Smooth muscle cell (in vitro differentiated cells): ENCODE measurements at regions not wholly inside any gene's neighbourhood (a gene's known extent, or its start where the extent isn't known, plus 50 kb on each side); places are given as distances from the start of the nearest gene placed in this dataset.

ENCODE experiments used
- DNase-seq: peaks from one replicate; lab custom pipeline; 2025; ENCODE audit not compliant: unreplicated experiment; lab: John Stamatoyannopoulos, UW
- H2AFZ ChIP-seq: fragments of 200-600 bp; sonication (generic); 2 replicates; pipeline ENCODE4 v1.6.0; 2016; ENCODE audit warnings: antibody characterized with exemption, low read depth, mild to moderate bottlenecking
- H3F3A ChIP-seq: fragments of 200-600 bp; sonication (generic); 2 replicates; pipeline ENCODE4 v1.6.0; 2017; ENCODE audit warnings: antibody characterized with exemption, low read depth
- H3K27ac ChIP-seq: fragments of 200-600 bp; sonication (generic); 2 replicates; pipeline ENCODE4 v1.5.1; 2016; ENCODE audit warnings: low read depth, mild to moderate bottlenecking
- H3K27me3 ChIP-seq: fragments of 200-600 bp; sonication (generic); 2 replicates; pipeline ENCODE4 v1.6.1; 2016; ENCODE audit warnings: low read depth, mild to moderate bottlenecking
- H3K36me3 ChIP-seq: fragments of 200-600 bp; sonication (generic); 2 replicates; pipeline ENCODE4 v1.5.1; 2016; ENCODE audit warnings: low read depth
- H3K4me1 ChIP-seq: fragments of 200-600 bp; sonication (generic); 2 replicates; pipeline ENCODE4 v1.5.1; 2016; ENCODE audit warnings: low read depth
- H3K4me2 ChIP-seq: fragments of 200-600 bp; sonication (generic); 2 replicates; pipeline ENCODE4 v1.6.0; 2016; ENCODE audit warnings: mild to moderate bottlenecking
- H3K4me3 ChIP-seq: fragments of 200-600 bp; sonication (generic); 2 replicates; pipeline ENCODE4 v1.5.1; 2016; ENCODE audit warnings: mild to moderate bottlenecking
- H3K79me2 ChIP-seq: fragments of 200-600 bp; sonication (generic); 2 replicates; pipeline ENCODE4 v1.6.0; 2016; ENCODE audit warnings: low read depth, mild to moderate bottlenecking
- H3K9ac ChIP-seq: fragments of 200-600 bp; sonication (generic); 2 replicates; pipeline ENCODE4 v1.6.0; 2016; ENCODE audit warnings: low read depth
- H3K9me3 ChIP-seq: fragments of 200-600 bp; sonication (generic); replicated peaks from 2 replicates; pipeline ENCODE4 v1.5.1; 2016; ENCODE audit warnings: low read depth
- H4K20me1 ChIP-seq: fragments of 200-600 bp; sonication (generic); 2 replicates; pipeline ENCODE4 v1.6.0; 2016; ENCODE audit warnings: low read depth
- WGBS: methylation state at CpG from one replicate; pipeline ENCODE4 v1.1.7; 2016; ENCODE audit warnings: low lambda C conversion rate; 5-methylcytosine and 5-hydroxymethylcytosine counted together
- TF ChIP-seq, protein P1 (sequence below): fragments of 200-600 bp; sonication (generic); IDR thresholded peaks from 2 replicates; pipeline ENCODE4 v1.5.1; 2017; ENCODE audit warnings: borderline replicate concordance, mild to moderate bottlenecking, antibody characterized with exemption; ENCODE audit not compliant: insufficient read depth, poor library complexity, severe bottlenecking

- H3K4me3 ChIP-seq = no peak overlapping the region
- H3K27me3 ChIP-seq = no peaks in the 10 kb centered on the region
- H3K4me2 ChIP-seq = no peak overlapping the region
- no peaks in the 10 kb centered on the region for H3K36me3 ChIP-seq
- H3K79me2 ChIP-seq = no peaks in the 10 kb centered on the region
- no peak for DNase-seq
- H2AFZ ChIP-seq = no peak overlapping the region
- H3K27ac ChIP-seq = no peak overlapping the region
- no peak overlapping the region for H3K9ac ChIP-seq
- 60% methylated on average over 3 of the region's 3 CpGs for WGBS
- TF ChIP-seq, protein P1, sequence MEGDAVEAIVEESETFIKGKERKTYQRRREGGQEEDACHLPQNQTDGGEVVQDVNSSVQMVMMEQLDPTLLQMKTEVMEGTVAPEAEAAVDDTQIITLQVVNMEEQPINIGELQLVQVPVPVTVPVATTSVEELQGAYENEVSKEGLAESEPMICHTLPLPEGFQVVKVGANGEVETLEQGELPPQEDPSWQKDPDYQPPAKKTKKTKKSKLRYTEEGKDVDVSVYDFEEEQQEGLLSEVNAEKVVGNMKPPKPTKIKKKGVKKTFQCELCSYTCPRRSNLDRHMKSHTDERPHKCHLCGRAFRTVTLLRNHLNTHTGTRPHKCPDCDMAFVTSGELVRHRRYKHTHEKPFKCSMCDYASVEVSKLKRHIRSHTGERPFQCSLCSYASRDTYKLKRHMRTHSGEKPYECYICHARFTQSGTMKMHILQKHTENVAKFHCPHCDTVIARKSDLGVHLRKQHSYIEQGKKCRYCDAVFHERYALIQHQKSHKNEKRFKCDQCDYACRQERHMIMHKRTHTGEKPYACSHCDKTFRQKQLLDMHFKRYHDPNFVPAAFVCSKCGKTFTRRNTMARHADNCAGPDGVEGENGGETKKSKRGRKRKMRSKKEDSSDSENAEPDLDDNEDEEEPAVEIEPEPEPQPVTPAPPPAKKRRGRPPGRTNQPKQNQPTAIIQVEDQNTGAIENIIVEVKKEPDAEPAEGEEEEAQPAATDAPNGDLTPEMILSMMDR = no peak
- H3F3A ChIP-seq = peaks cover 14% of the 10 kb centered on the region
- H4K20me1 ChIP-seq = no peaks in the 10 kb centered on the region
- H3K4me1 ChIP-seq = no peaks in the 10 kb centered on the region
- H3K9me3 ChIP-seq = no peaks in the 10 kb centered on the region
These were observed 109.6 kb downstream of the TEX26 start for GRCh38 chr13:31042049-31042448.

GRCh38 chr13:31038834-31039552 lies 106.5 kb downstream of the TEX26 start:
- Histone ChIP-seq H3K4me2 (no peak overlapping the region), H3K9ac (no peak overlapping the region), H3K4me3 (no peak overlapping the region), H3F3A (no peaks in the 10 kb centered on the region), H2AFZ (no peak overlapping the region), H3K27me3 (no peaks in the 10 kb centered on the region), H3K36me3 (no peaks in the 10 kb centered on the region), H3K4me1 (no peaks in the 10 kb centered on the region), H3K27ac (no peak overlapping the region), H3K79me2 (no peaks in the 10 kb centered on the region), H3K9me3 (no peaks in the 10 kb centered on the region), H4K20me1 (no peaks in the 10 kb centered on the region)
- 52% methylated on average over 7 of the region's 7 CpGs for WGBS
- TF ChIP-seq, protein P1 = no peak
- no peak for DNase-seq

- H3K4me2 ChIP-seq = no peak overlapping the region
These were observed 105.5 kb downstream of the TEX26 start for GRCh38 chr13:31037874-31038500.

More at GRCh38 chr13:31037874-31038500, 105.5 kb downstream of the TEX26 start:
- TF ChIP-seq, protein P1 = no peak
- no peak overlapping the region for H3K27ac ChIP-seq
- H3K4me1 ChIP-seq = peaks cover under 1% of the 10 kb centered on the region
- DNase-seq = no peak
- H3K9me3 ChIP-seq = no peaks in the 10 kb centered on the region
- H3F3A ChIP-seq = no peaks in the 10 kb centered on the region
- no peaks in the 10 kb centered on the region for H4K20me1 ChIP-seq
- WGBS = 95% methylated on average over 15 of the region's 15 CpGs
- H3K4me3 ChIP-seq = no peak overlapping the region
- H3K27me3 ChIP-seq = no peaks in the 10 kb centered on the region
- H3K79me2 ChIP-seq = no peaks in the 10 kb centered on the region
- H3K9ac ChIP-seq = no peak overlapping the region
- no peak overlapping the region for H2AFZ ChIP-seq
- no peaks in the 10 kb centered on the region for H3K36me3 ChIP-seq
